Activated T-cell treated with anti-CD3 and anti-CD28 coated beads for 24 hours (primary cell): ENCODE measurements at regions not wholly inside any gene's neighbourhood (a gene's known extent, or its start where the extent isn't known, plus 50 kb on each side); places are given as distances from the start of the nearest gene placed in this dataset.
"Not testable (repeated sequence)": the region's sequence is repeated elsewhere in the genome, so short reads cannot be mapped to it uniquely, and the experiment has no call there.

ENCODE experiments used
- DNase-seq: peaks from one replicate; pipeline ENCODE4 v3.0.0-alpha.2; 2020; ENCODE audit warnings: low read depth

GRCh38 chr13:50387051-50387581 lies 371.9 kb downstream of the KCNRG start:
- no peak for DNase-seq

GRCh38 chr13:50388481-50388880 lies 373.2 kb downstream of the KCNRG start:
- no peak for DNase-seq

GRCh38 chr13:50389726-50390125 lies 374.5 kb downstream of the KCNRG start:
- no peak for DNase-seq

- no peak for DNase-seq
These were observed 375.4 kb downstream of the KCNRG start for GRCh38 chr13:50390503-50391248.

DNA sequence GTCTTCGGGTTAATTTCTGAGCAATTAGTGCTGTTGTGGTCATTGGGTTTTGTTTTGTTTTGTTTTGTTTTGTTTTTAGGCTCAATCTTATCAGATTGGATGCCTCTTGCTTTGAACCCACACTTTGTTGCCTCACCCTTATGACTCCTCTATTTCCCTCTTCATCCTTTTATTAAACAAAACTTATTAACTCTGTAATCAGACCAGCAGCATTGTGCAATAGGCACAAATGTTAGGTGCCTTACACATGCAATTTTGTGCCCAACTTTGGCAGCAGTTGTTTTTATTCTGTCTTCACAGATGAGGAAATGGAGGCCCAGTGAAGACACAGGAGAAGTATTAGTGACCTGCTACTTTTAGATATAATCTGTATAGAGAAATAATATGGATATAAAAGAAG lies 377.7 kb downstream of the KCNRG start:
- no peak for DNase-seq

DNA sequence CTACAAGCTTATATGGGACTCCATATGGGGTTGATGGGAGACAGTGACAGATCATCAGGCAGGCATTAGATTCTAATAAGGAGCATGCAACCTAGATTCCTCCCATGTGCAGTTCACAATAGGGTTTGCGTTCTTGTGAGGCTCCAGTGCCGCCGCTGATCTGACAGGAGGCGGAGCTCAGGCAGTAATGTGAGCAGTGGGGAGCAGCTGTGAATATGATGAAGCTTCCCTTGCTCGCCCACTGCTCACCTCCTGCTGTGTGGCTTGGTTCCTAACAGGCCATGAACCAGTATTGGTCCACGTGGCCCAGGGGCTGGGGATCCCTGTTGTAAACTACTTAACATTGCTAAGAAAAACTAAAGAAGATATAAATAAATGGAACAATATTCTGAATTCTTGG lies 378.4 kb downstream of the KCNRG start:
- no peak for DNase-seq

DNA sequence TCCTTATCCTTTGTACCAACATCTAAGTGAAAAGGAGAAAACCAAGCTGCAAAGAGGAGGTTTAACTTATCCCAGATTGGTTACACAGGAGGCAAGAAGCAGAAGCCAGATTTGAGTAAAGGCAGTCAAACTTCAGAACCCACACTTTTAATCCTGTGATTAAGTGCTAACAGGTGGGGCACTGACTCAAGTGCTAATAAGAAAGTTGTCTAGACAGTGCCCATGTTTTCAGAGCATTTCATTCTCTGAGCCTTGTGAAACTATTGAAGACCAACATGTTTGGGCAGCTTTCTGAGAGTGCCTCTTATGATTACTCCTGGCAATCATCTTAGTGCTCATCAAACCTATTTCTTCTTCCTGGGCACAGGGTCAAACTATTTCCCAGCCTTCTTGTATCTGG lies 380.8 kb downstream of the KCNRG start:
- DNase-seq: no peak

- not testable (repeated sequence) for DNase-seq
These were observed 381.4 kb downstream of the KCNRG start for GRCh38 chr13:50396618-50397017.

- DNase-seq: no peak
These were observed 384.9 kb downstream of the KCNRG start for GRCh38 chr13:50400035-50400726.

DNA sequence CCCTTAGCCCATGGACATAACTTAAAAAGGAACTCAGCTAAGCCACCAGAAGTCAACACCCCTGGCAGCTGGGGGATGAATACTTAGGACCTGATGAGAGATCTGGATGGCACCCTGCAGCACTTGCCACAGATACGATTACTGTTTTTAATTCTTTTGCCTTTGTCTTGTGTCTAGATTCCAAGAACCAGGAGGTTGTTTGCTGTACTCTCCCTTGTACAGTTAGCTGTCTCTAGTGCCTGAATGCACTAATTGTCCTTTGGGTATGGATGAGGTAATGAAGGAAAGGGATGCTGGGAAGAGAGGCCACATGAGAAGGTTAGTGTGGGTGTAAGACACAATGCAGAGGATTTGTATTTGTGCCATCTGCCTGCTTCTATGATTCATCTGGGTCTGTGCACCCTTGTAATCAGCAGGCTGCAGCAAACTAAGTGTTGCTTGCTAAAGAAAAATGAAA lies 385.8 kb downstream of the KCNRG start:
- DNase-seq: no peak

- DNase-seq: no peak
These were observed 386.6 kb downstream of the KCNRG start for GRCh38 chr13:50401721-50402465.

DNA sequence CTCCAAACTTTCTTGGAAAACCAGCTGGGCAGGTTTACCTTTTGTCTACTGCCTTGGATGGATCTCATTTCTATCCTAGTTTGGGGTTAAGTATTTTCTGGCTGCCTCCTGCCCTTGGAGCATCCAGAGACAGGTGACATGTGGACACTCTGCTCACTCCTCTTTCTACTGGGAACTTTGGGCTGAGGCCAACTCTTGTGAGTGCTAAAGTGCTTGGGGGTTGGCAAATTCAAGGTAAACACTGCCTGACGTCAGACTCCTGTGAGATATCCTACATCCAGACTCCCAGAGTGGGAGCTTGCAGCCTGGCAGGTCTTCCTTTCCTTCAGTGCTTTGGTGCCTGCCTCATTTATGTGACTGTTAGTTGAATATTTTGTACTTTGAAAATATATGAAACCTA lies 388.1 kb downstream of the KCNRG start:
- no peak for DNase-seq

GRCh38 chr13:50404116-50404515 lies 388.9 kb downstream of the KCNRG start:
- DNase-seq: no peak

GRCh38 chr13:50404769-50405168 lies 389.5 kb downstream of the KCNRG start:
- DNase-seq: no peak

- no peak for DNase-seq
These were observed 391.6 kb downstream of the KCNRG start for GRCh38 chr13:50406831-50407230.

- no peak for DNase-seq
These were observed 392.8 kb downstream of the KCNRG start for GRCh38 chr13:50408068-50408467.

DNA sequence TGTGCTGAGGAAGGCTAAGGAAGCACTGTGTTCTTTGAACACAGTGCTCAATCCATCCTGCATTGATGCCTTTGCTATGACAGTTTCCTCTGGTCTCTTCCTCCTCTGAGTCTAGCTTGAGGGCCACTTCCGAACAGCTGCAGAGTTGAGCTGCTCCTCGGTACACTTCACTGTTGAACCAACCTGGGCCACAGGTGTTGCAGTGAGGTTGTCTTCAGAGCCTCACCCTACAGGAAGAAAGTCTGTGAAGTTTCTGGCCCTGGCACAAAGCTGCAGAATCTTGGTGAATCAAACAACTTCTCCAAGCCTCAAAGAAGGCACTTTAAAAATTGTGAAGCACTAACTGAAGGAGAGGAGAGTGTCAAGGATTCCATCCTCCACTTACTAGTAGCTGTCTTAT lies 394.0 kb downstream of the KCNRG start:
- no peak for DNase-seq

DNA sequence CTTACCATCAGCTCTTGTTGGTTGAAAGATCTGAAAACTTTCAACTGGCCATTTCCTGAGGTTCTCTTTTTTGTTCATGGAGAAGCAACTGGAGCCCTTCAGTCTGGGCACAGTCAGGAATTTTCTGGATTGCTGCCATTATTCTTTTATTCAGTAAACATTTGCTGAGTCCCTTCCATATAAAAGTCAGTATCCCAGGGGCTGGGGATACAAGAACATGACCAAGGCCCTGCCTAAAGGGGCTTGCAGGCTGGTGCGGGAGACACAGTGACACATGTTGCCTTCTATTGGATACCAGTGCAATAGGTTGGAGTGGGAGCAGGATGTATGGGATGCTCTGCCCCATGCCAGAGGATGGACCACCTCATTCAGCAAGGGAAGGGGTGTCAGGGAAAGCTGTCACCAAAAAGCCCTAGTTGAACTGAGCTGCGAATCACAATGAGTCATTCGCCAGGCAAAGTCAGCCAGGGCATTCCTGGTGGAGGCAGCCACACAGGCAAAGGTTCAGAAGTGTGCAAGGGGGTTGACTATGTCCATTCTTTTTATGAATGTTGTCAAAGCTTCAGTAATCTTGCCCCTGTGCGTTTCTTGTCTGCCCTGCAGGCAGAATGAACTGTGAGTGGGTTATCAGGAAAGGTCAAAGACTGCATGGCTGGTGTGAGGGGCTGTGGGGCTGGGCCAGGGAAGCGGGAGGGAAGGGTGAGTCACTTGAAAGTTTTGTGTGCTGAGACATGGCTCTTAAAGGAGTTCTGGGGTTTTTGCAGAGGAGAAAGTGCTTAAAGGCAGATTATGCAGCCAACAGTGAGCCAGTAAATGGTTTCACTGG lies 395.9 kb downstream of the KCNRG start:
- no peak for DNase-seq

GRCh38 chr13:50412046-50412617 lies 396.9 kb downstream of the KCNRG start:
- no peak for DNase-seq

GRCh38 chr13:50414640-50415039 lies 399.4 kb downstream of the KCNRG start:
- DNase-seq: no peak

DNA sequence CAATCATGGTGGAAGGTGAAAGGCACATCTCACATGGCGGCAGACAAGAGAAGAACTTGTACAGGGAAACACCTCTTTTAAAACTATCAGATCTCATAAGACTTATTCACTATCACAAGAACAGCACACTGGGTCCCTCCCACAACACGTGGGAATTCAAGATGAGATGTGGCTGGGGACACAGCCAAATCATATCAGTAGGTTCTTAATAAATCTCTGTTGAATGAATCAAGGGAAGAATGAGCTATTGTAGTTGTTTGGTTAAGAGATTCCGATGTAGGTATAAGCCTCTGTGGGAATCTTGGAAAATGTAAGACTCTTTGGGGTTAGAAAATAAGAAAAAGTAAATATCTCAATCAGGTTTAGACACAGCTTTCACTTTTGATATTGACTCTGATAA lies 400.2 kb downstream of the KCNRG start:
- no peak for DNase-seq
